OCI-LY3 (cell line): ENCODE measurements at regions not wholly inside any gene's neighbourhood (a gene's known extent, or its start where the extent isn't known, plus 50 kb on each side); places are given as distances from the start of the nearest gene placed in this dataset.

Experiments used
- H2AFZ ChIP-seq: fragments of 200-600, 300-600 bp; shearing (Covaris generic); 2 replicates; pipeline ENCODE4 v1.6.0; 2014; ENCODE audit warnings: antibody characterized with exemption, low read depth, low read length
- H3K27ac ChIP-seq: fragments of 200-600, 300-600 bp; sonication (generic); 2 replicates; pipeline ENCODE4 v1.5.1; 2014; ENCODE audit warnings: mild to moderate bottlenecking, low read length, moderate library complexity, mixed read lengths
- H3K27me3 ChIP-seq: fragments of 200-600, 300-600 bp; sonication (generic); 2 replicates; pipeline ENCODE4 v1.6.1; 2014; ENCODE audit warnings: low read depth, low read length, mixed read lengths
- H3K36me3 ChIP-seq: fragments of 200-600, 300-600 bp; sonication (generic); replicated peaks from 2 replicates; pipeline ENCODE3; 2014; ENCODE audit warnings: low read depth, low read length, mixed read lengths
- H3K4me1 ChIP-seq: fragments of 300-600, 200-600 bp; sonication (generic); 2 replicates; pipeline ENCODE4 v1.6.1; 2014; ENCODE audit warnings: low read length, mixed read lengths
- H3K4me2 ChIP-seq: fragments of 200-600, 300-600 bp; sonication (generic); 2 replicates; pipeline ENCODE4 v1.6.1; 2014; ENCODE audit warnings: low read length, mixed read lengths
- H3K4me3 ChIP-seq: fragments of 300-600, 200-600 bp; sonication (generic); 2 replicates; pipeline ENCODE4 v1.5.1; 2014; ENCODE audit warnings: antibody characterized with exemption, mild to moderate bottlenecking, low read length, moderate library complexity
- H3K79me2 ChIP-seq: fragments of 300-600, 200-600 bp; shearing (Covaris generic); 2 replicates; pipeline ENCODE4 v1.6.1; 2014; ENCODE audit warnings: mild to moderate bottlenecking, low read length, mixed read lengths
- H3K9ac ChIP-seq: fragments of 300-600, 200-600 bp; shearing (Covaris generic); 2 replicates; pipeline ENCODE4 v1.6.0; 2014; ENCODE audit warnings: mild to moderate bottlenecking, low read length, moderate library complexity
- H3K9me3 ChIP-seq: fragments of 200-600, 300-600 bp; shearing (Covaris generic); 2 replicates; pipeline ENCODE4 v1.6.1; 2014; ENCODE audit warnings: low read length, mixed read lengths; ENCODE audit not compliant: insufficient read depth
- H4K20me1 ChIP-seq: fragments of 200-600, 300-600 bp; sonication (generic); 2 replicates; pipeline ENCODE4 v1.6.1; 2016; ENCODE audit warnings: low read length, mixed read lengths; ENCODE audit not compliant: insufficient read depth
- EZH2phosphoT487 ChIP-seq: fragments of 200-600 bp; shearing (Covaris generic); IDR thresholded peaks from 2 replicates; pipeline ENCODE4 v1.6.1; 2018; ENCODE audit warnings: antibody characterized with exemption, mixed run types, low read depth
- TF ChIP-seq, protein P1 (sequence below): fragments of 200-600, 300-600 bp; sonication (generic); IDR thresholded peaks from 2 replicates; pipeline ENCODE4 v1.5.1; 2014; ENCODE audit warnings: antibody characterized with exemption, low read length, low read depth

GRCh38 chr18:54710074-54710899, 118.0 kb upstream of the RAB27B start:
- H3K4me1 ChIP-seq, result no peaks in the 10 kb centered on the region
- peaks cover 25% of the 10 kb centered on the region for H3K27me3 ChIP-seq
- H3K79me2 ChIP-seq, result no peaks in the 10 kb centered on the region

DNA sequence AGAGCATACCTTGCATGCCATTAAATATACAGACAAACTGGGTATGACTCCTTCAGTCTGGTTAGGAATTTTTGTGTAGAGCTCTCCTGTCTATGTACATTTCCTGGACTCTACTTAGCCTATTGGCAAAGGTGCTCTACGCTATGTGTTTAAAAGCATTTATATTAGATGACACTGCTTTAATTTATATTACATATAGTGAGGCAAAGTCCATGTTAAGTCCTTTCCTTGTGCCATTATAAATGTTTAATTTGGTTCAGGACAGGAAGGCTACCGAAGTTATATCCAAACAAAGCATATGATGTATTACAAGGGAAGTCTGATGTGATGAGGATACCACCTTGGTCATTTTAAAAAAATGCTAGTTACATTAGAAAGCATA, 117.4 kb upstream of the RAB27B start:
- H3K4me3 ChIP-seq, result no peak overlapping the region
- H3K79me2 ChIP-seq, result no peaks in the 10 kb centered on the region
- peaks cover 32% of the 10 kb centered on the region for H3K27me3 ChIP-seq
- H2AFZ ChIP-seq, result no peak overlapping the region
- no peaks in the 10 kb centered on the region for H3K36me3 ChIP-seq
- peaks cover 3% of the 10 kb centered on the region; the same call in 1 of the 2 replicates for H4K20me1 ChIP-seq
- TF ChIP-seq EZH2phosphoT487, result no peak
- TF ChIP-seq, protein P1, sequence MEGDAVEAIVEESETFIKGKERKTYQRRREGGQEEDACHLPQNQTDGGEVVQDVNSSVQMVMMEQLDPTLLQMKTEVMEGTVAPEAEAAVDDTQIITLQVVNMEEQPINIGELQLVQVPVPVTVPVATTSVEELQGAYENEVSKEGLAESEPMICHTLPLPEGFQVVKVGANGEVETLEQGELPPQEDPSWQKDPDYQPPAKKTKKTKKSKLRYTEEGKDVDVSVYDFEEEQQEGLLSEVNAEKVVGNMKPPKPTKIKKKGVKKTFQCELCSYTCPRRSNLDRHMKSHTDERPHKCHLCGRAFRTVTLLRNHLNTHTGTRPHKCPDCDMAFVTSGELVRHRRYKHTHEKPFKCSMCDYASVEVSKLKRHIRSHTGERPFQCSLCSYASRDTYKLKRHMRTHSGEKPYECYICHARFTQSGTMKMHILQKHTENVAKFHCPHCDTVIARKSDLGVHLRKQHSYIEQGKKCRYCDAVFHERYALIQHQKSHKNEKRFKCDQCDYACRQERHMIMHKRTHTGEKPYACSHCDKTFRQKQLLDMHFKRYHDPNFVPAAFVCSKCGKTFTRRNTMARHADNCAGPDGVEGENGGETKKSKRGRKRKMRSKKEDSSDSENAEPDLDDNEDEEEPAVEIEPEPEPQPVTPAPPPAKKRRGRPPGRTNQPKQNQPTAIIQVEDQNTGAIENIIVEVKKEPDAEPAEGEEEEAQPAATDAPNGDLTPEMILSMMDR, result no peak
- H3K4me1 ChIP-seq, result no peaks in the 10 kb centered on the region
- no peaks in the 10 kb centered on the region for H3K9me3 ChIP-seq
- H3K9ac ChIP-seq, result no peak overlapping the region
- H3K4me2 ChIP-seq, result no peak overlapping the region
- no peak overlapping the region for H3K27ac ChIP-seq

More at GRCh38 chr18:54710074-54710899, 118.0 kb upstream of the RAB27B start:
- Histone ChIP-seq H3K4me2 (no peak overlapping the region), H3K36me3 (no peaks in the 10 kb centered on the region), H3K4me3 (no peak overlapping the region), H4K20me1 (peaks cover 3% of the 10 kb centered on the region; the same call in 1 of the 2 replicates), H3K27ac (no peak overlapping the region), H3K9ac (no peak overlapping the region), H2AFZ (no peak overlapping the region), H3K9me3 (no peaks in the 10 kb centered on the region)
- TF ChIP-seq EZH2phosphoT487, result no peak
- TF ChIP-seq, protein P1, result no peak

DNA sequence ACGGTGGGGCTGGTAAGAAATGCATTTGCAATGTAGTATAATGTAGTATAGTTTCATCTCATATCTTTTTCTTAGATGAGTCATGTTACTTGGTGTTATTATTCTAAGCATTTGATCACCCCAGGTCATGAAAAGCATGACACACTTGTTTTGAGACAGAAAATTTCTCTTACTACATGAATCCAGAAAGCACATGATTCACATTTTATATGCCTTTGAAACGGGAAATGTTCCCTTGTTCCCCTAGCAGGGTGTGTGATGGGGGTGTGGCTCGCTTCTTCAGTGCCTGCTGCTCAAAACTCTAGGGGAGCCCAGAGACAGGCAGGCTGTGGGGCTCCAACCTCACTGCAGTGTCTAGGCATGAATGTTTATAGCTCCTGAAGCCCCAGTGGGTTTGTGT, 116.0 kb upstream of the RAB27B start:
- no peak for TF ChIP-seq EZH2phosphoT487
- TF ChIP-seq, protein P1, result no peak
- peaks cover 2% of the 10 kb centered on the region for H3K4me1 ChIP-seq
- no peak overlapping the region for H3K4me2 ChIP-seq
- H3K27ac ChIP-seq, result no peak overlapping the region
- H3K4me3 ChIP-seq, result no peak overlapping the region
- H4K20me1 ChIP-seq, result peaks cover 3% of the 10 kb centered on the region; the same call in 1 of the 2 replicates
- no peaks in the 10 kb centered on the region for H3K79me2 ChIP-seq
- no peaks in the 10 kb centered on the region for H3K9me3 ChIP-seq
- H3K36me3 ChIP-seq, result no peaks in the 10 kb centered on the region
- H2AFZ ChIP-seq, result no peak overlapping the region
- peaks cover 44% of the 10 kb centered on the region for H3K27me3 ChIP-seq
- H3K9ac ChIP-seq, result no peak overlapping the region

DNA sequence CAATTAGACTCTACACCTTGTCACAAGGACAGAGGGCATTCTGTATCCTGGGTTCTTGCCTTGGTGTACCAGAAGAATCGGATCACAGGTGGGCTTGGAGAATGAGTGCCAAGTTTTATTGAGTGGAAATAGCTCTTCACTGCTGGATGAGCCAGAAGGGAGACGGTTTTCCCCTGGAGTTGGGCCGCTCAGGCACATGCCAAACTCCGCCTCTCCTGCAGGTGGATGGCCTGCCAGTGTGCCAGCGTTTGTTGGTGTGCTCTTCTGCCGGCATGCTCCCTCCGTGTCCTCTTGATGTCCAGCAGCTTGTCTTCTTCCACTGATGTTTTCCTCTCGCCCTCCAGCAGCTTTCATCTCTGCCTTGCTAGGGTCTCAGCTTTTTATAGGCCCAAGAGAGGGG, 115.5 kb upstream of the RAB27B start:
- H3K79me2 ChIP-seq, result no peaks in the 10 kb centered on the region
- no peak overlapping the region for H3K4me3 ChIP-seq
- no peaks in the 10 kb centered on the region for H3K9me3 ChIP-seq
- no peak overlapping the region for H2AFZ ChIP-seq
- H4K20me1 ChIP-seq, result peaks cover 3% of the 10 kb centered on the region; the same call in 1 of the 2 replicates
- TF ChIP-seq EZH2phosphoT487, result no peak
- TF ChIP-seq, protein P1, result no peak
- H3K36me3 ChIP-seq, result no peaks in the 10 kb centered on the region
- peaks cover 6% of the 10 kb centered on the region for H3K4me1 ChIP-seq
- H3K4me2 ChIP-seq, result no peak overlapping the region
- no peak overlapping the region for H3K9ac ChIP-seq
- no peak overlapping the region for H3K27ac ChIP-seq
- H3K27me3 ChIP-seq, result peaks cover 47% of the 10 kb centered on the region
